Body of pancreas (tissue), 4 donors: ENCODE measurements at regions not wholly inside any gene's neighbourhood (a gene's known extent, or its start where the extent isn't known, plus 50 kb on each side); places are given as distances from the start of the nearest gene placed in this dataset.

Experiments
- CTCF ChIP-seq, 7 experiments: fragments of 450-650 bp in 4 of 7; fragments of 200-600 bp in 3 of 7; sonication (generic) in 3 of 7; IDR thresholded peaks; one replicate each; pipeline ENCODE4 v1.5.1; 2016 to 2019; ENCODE audit warnings: antibody characterized with exemption in 7 of 7
- POLR2A ChIP-seq, 3 donors: fragments of 450-650 bp; IDR thresholded peaks; one replicate each; pipeline ENCODE4 v1.6.1; 2016; ENCODE audit warnings: antibody characterized with exemption in 3 of 3, mild to moderate bottlenecking in 2 of 3

- TF ChIP-seq POLR2A (IDR thresholded peaks at IDR 0.05): no peak
- TF ChIP-seq CTCF (IDR thresholded peaks at IDR 0.05): no peak
Measured at GRCh38 chr2:40896358-40896757, 444.5 kb upstream of the SLC8A1 start.
